GM18861 (cell line): ENCODE measurements at regions not wholly inside any gene's neighbourhood (a gene's known extent, or its start where the extent isn't known, plus 50 kb on each side); places are given as distances from the start of the nearest gene placed in this dataset.

Source experiments
- ATAC-seq: cut with Tn5 transposase; IDR thresholded peaks from one replicate; pipeline ENCODE4 v1.9.1; 2021; ENCODE audit not compliant: unreplicated experiment

DNA sequence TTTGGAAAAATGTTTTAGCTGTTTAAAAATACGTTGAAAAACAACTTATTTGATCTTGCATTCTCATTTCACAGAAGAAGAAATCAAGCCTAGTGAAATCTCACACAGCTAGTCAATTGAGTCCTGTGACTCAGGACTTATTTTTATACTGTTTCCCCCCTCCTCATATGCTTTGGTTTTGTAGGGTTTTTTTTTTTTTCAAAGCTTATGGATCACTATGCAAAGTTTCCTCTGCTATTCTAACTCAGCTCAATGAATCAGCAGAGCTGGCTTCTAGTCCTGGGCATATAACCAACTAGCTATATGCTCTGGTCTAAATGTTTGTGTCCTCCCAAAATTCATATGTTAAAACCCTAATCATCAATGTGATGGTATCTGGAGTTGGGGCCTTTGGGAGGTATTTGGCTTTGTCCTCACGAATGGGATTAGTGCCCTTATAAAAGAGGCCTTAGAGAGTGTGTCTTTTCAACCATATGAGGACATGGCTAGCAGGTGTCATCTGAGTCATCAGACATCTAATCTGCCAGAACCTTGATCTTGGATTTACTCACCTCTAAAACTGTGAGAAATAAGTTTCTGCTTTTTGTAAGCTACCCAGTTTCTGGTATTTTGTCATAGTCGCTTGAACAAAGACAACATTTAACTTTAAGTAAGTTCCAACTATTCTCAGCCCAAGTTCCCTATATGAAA lies 317.2 kb upstream of the C1orf87 start:
- peak; percentile 74 for ATAC-seq

- ATAC-seq, result no peak
Measured at GRCh38 chr1:60388092-60388987, 314.8 kb upstream of the C1orf87 start.

DNA sequence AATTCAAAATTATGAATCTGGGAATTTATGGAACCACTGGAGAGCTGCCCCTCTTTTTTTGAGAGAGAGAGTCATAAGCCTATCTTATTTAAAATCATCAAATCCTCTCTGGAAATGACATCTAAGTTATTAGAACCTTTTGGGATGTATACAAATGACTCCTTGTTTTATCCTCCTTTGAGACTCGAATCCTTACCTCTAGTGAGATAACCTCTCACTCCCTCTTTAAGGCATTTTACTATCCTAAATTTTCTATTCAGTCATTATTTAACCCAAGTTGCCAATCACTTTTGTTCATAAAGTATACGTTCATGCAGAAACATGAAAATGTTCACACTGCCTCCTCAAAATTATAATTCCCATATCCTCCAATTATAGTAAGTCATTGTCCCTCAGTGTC lies 313.6 kb upstream of the C1orf87 start:
- no peak for ATAC-seq

- ATAC-seq, result no peak
Measured at GRCh38 chr1:60386249-60386648, 312.7 kb upstream of the C1orf87 start.

- ATAC-seq, result no peak
Measured at GRCh38 chr1:60376196-60376595, 302.6 kb upstream of the C1orf87 start.

- no peak for ATAC-seq
Measured at GRCh38 chr1:60374537-60374936, 301.0 kb upstream of the C1orf87 start.

GRCh38 chr1:60367532-60367931 lies 294.0 kb upstream of the C1orf87 start:
- no peak for ATAC-seq

- ATAC-seq, result no peak
Measured at GRCh38 chr1:60359431-60359830, 285.9 kb upstream of the C1orf87 start.

GRCh38 chr1:60350531-60350930 lies 277.0 kb upstream of the C1orf87 start:
- no peak for ATAC-seq

DNA sequence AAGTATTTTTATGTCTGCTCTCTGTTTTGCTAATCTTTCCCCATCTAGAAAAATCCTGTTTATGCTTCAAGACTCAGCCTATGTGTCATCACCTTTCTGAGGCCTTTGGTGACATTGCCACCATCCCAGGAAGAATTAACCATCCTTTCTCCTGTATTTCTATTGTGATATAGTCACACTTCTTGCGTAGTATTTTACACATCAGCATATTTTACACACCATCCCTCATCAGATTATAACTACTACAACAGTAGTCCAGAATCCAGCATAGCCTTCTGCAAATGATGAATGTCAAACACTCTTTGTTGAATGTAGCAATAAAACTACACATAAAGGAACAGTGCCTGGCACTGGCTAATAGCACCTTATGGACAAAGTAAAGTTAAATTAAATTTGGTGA lies 275.3 kb upstream of the C1orf87 start:
- ATAC-seq, result no peak

GRCh38 chr1:60345621-60346020 lies 272.1 kb upstream of the C1orf87 start:
- ATAC-seq, result no peak

GRCh38 chr1:60345049-60345448 lies 271.5 kb upstream of the C1orf87 start:
- no peak for ATAC-seq

DNA sequence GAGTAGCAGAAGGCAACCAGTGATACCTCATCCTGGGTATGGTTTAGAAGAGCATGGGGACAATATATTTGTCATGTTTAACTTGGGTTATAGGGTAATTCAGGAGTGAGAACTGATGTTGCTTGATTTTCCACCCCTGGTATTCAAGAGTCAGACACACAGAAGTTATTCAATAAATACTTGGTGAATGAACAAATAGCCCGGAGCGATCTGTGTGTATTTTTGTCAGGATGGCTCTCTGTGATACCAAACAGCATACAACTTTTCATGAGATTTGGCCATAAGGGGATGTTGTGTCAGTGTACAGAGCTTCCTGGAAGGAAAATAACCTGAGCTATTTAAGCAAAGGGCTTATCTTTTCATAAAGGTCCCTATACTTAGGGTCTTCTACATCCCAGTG lies 270.2 kb upstream of the C1orf87 start:
- ATAC-seq, result no peak

- ATAC-seq, result no peak
Measured at GRCh38 chr1:60342569-60342968, 269.0 kb upstream of the C1orf87 start.

DNA sequence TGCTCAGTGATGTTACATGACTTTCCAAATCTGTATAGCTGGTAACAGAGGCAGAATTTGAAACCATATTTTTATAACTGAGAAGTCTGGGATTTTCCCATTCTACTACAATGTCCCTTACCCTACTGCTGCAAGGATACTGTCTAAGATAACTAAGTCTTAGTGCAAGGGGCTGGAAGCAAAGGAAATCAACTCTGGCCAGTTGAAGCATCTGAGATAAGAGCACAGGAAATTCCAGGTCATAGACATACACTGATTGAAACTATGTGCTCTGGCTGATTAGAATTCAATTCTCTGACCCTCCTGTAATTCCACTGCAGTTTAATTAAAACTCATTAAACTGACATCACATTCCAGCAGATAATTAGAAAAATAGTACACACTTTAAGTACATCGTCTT lies 267.7 kb upstream of the C1orf87 start:
- ATAC-seq, result no peak

GRCh38 chr1:60331647-60332046 lies 258.1 kb upstream of the C1orf87 start:
- ATAC-seq, result no peak

DNA sequence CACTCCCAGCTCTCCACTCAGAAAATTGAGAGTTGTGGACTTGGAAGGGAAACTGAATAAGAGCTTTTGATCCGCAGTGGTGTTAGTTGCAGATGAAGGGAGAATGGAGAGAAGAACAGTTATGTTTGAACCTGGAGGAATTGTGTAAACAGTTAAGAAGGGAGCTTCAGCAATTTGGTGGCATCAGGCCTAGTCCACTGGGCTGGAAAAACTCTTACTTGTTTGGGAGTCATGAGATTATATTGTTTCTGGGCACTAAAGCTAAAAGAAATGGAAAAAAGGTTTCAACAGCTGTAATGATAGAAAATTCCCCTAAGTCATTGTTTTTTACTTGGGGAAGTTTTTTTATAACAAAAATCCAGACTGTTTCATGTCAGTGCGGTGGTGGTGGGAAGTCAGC lies 256.1 kb upstream of the C1orf87 start:
- no peak for ATAC-seq

- no peak for ATAC-seq
Measured at GRCh38 chr1:60311838-60312237, 238.3 kb upstream of the C1orf87 start.

DNA sequence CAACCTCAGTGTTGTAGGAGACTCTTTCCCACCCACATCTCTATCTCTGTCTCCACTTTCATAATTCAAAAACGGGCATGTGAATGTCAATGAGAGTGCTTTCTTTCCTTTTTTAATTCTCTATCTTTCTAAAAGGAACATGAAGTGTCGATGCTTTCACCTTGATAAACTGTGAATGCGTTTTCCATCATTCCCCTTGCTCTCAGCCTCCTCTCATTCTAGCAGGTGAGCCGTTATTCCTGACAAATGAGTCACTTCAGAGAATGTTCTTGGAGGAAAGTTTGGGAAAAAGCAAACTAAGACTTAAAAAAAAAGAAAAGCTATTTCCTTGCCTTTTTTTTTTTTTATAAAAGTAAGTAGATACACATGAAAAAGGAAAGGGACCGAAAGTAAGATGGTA lies 226.0 kb upstream of the C1orf87 start:
- no peak for ATAC-seq

GRCh38 chr1:60298290-60298689 lies 224.7 kb upstream of the C1orf87 start:
- no peak for ATAC-seq

GRCh38 chr1:60296794-60297193 lies 223.2 kb upstream of the C1orf87 start:
- ATAC-seq, result no peak

GRCh38 chr1:60292140-60292539 lies 218.6 kb upstream of the C1orf87 start:
- no peak for ATAC-seq
